Trophoblast cell (in vitro differentiated cells and primary cell): ENCODE measurements at regions not wholly inside any gene's neighbourhood (a gene's known extent, or its start where the extent isn't known, plus 50 kb on each side); places are given as distances from the start of the nearest gene placed in this dataset.

Source experiments
- DNase-seq, 2 donors: peaks; one replicate each; pipeline ENCODE4 v3.0.0-alpha.2; 2016
- H2AFZ ChIP-seq: 2 replicates; pipeline ENCODE4 v1.6.1; 2013; ENCODE audit warnings: low read length, moderate library complexity, mild to moderate bottlenecking; ENCODE audit not compliant: insufficient read depth, poor library complexity
- H2AK5ac ChIP-seq: 2 replicates; pipeline ENCODE4 v1.6.1; 2013; ENCODE audit warnings: mild to moderate bottlenecking, low read length
- H2BK120ac ChIP-seq: 2 replicates; pipeline ENCODE4 v1.6.1; 2013; ENCODE audit warnings: low read length, mild to moderate bottlenecking, moderate library complexity; ENCODE audit not compliant: insufficient read depth, poor library complexity
- H2BK12ac ChIP-seq: 2 replicates; pipeline ENCODE4 v1.6.1; 2013; ENCODE audit warnings: mild to moderate bottlenecking, low read length, moderate library complexity
- H2BK5ac ChIP-seq: 2 replicates; pipeline ENCODE4 v1.6.1; 2013; ENCODE audit warnings: low read length, low read depth, moderate library complexity, mild to moderate bottlenecking; ENCODE audit not compliant: poor library complexity
- H3K14ac ChIP-seq: 2 replicates; pipeline ENCODE4 v1.6.1; 2013; ENCODE audit warnings: mild to moderate bottlenecking, low read length
- H3K18ac ChIP-seq: 2 replicates; pipeline ENCODE4 v1.6.1; 2013; ENCODE audit warnings: mild to moderate bottlenecking, low read length
- H3K23ac ChIP-seq: 2 replicates; pipeline ENCODE4 v1.6.1; 2013; ENCODE audit warnings: low read length
- H3K27ac ChIP-seq: 2 replicates; pipeline ENCODE4 v1.5.1; 2013; ENCODE audit warnings: low read depth, mild to moderate bottlenecking, inconsistent platforms, low read length, moderate library complexity
- H3K27me3 ChIP-seq: 2 replicates; pipeline ENCODE4 v1.6.1; 2013; ENCODE audit warnings: inconsistent platforms, mild to moderate bottlenecking, low read length, moderate library complexity; ENCODE audit not compliant: insufficient read depth
- H3K36me3 ChIP-seq, 2 experiments: 1 replicate in 1 of 2; 2 replicates in 1 of 2; pipeline ENCODE4 v1.6.1; 2013; ENCODE audit warnings: low read length in 2 of 2, mild to moderate bottlenecking in 2 of 2, moderate library complexity in 1 of 2; ENCODE audit not compliant: insufficient read depth in 2 of 2, control insufficient read depth in 1 of 2
- H3K4ac ChIP-seq: 2 replicates; pipeline ENCODE4 v1.6.1; 2013; ENCODE audit warnings: low read depth, mild to moderate bottlenecking, low read length, moderate library complexity
- H3K4me1 ChIP-seq, 2 experiments: 1 replicate in 1 of 2; 2 replicates in 1 of 2; pipeline ENCODE4 v1.6.1; 2013; ENCODE audit warnings: low read length in 2 of 2, mild to moderate bottlenecking in 2 of 2, moderate library complexity in 1 of 2; ENCODE audit not compliant: insufficient read depth in 2 of 2, control insufficient read depth in 1 of 2
- H3K4me2 ChIP-seq: 2 replicates; pipeline ENCODE4 v1.6.1; 2013; ENCODE audit warnings: inconsistent platforms, mild to moderate bottlenecking, low read length, moderate library complexity
- H3K4me3 ChIP-seq: 2 replicates; pipeline ENCODE4 v1.5.1; 2013; ENCODE audit warnings: mild to moderate bottlenecking, low read depth, low read length, inconsistent platforms
- H3K79me1 ChIP-seq: one replicate; pipeline ENCODE4 v1.6.1; 2013; ENCODE audit warnings: low read length
- H3K79me2 ChIP-seq: 2 replicates; pipeline ENCODE4 v1.6.1; 2013; ENCODE audit warnings: low read length, mild to moderate bottlenecking; ENCODE audit not compliant: control insufficient read depth, insufficient read depth, poor library complexity
- H3K9ac ChIP-seq: 2 replicates; pipeline ENCODE4 v1.6.1; 2013; ENCODE audit warnings: mild to moderate bottlenecking, low read length
- H3K9me3 ChIP-seq: 2 replicates; pipeline ENCODE4 v1.6.1; 2013; ENCODE audit warnings: low read depth, mild to moderate bottlenecking, control low read depth, inconsistent platforms, low read length; ENCODE audit not compliant: insufficient read depth
- H4K12ac ChIP-seq: 2 replicates; pipeline ENCODE4 v1.6.1; 2013; ENCODE audit warnings: low read depth, mild to moderate bottlenecking, low read length, moderate library complexity
- H4K8ac ChIP-seq: 2 replicates; pipeline ENCODE4 v1.6.1; 2013; ENCODE audit warnings: low read depth, mild to moderate bottlenecking, low read length, moderate library complexity
- H4K91ac ChIP-seq: one replicate; pipeline ENCODE4 v1.6.1; 2013; ENCODE audit warnings: low read depth, mild to moderate bottlenecking, low read length, moderate library complexity
- WGBS: extraction: QIAGEN DNeasy Blood & Tissue Kit; methylation state at CpG from one replicate; pipeline ENCODE4 v1.1.7; 2013; ENCODE audit warnings: missing lambda C conversion rate; ENCODE audit not compliant: insufficient read length, insufficient coverage; ENCODE audit errors: extremely low coverage; 5-methylcytosine and 5-hydroxymethylcytosine counted together

DNA sequence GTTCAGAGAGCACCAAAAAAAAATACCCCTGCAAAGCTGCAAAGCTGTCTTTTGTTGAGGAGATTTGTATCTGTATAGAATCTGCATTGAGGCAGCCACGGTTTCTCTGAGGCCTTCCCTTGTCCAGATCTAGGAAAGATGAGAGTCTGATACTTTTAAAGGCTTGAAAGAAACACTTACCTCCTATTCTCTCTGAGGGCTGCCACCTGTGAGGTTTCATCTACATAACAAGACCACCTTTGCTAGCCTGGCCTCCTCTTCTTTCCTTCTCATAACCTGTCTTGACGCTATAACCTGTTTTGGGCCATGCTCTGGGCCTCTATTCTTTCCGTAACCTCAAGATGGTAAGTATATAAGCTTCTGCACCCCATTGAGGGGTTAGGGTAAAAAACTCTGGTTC is 779.6 kb upstream of the HTR2C start:
- no peak overlapping the region for H3K9ac ChIP-seq
- no peak overlapping the region for H4K8ac ChIP-seq
- no peak overlapping the region for H3K4ac ChIP-seq
- no peak for DNase-seq
- no peak overlapping the region for H2BK120ac ChIP-seq
- H3K36me3 ChIP-seq = no peaks in the 10 kb centered on the region
- H3K18ac ChIP-seq = no peak overlapping the region
- H3K4me3 ChIP-seq = no peak overlapping the region
- H3K79me2 ChIP-seq = no peaks in the 10 kb centered on the region
- no peaks in the 10 kb centered on the region for H3K27me3 ChIP-seq
- no peak overlapping the region for H3K14ac ChIP-seq
- H2BK12ac ChIP-seq = no peak overlapping the region
- no peak overlapping the region for H4K12ac ChIP-seq
- H2AFZ ChIP-seq = no peak overlapping the region
- no peak overlapping the region for H2AK5ac ChIP-seq
- no peaks in the 10 kb centered on the region for H3K9me3 ChIP-seq
- H3K23ac ChIP-seq = no peak overlapping the region
- H3K4me1 ChIP-seq = peaks cover 0 to 2% of the 10 kb centered on the region in 2 experiments
- no CpG with 5 or more reads among the region's 3 CpGs for WGBS
- no peak overlapping the region for H3K4me2 ChIP-seq
- H4K91ac ChIP-seq = no peak overlapping the region
- peak overlapping the region; percentile 63 for H2BK5ac ChIP-seq
- H3K27ac ChIP-seq = no peak overlapping the region
- H3K79me1 ChIP-seq = no peaks in the 10 kb centered on the region

DNA sequence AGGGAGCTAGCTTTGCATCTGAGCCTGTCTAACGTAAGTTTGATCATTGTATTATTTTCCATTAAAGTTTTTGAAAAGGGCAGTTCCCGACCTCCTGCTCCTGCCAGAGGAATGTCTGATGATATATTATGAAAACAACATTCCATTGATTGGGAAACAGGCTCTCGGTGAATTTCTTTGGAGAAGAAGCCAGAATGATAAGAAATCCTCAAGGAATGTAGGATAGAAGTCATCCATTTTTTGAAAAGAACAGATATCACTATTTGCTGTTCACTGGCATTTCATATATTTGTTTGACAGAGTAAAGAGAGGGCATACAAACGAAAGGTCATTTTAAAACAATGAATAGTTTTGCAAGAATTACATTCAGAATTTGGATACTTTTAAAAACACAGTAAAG is 781.0 kb upstream of the HTR2C start:
- no peak overlapping the region for H2BK12ac ChIP-seq
- H3K27ac ChIP-seq = no peak overlapping the region
- no peak overlapping the region for H3K4ac ChIP-seq
- no peaks in the 10 kb centered on the region for H3K9me3 ChIP-seq
- no peak overlapping the region for H3K4me2 ChIP-seq
- H4K91ac ChIP-seq = no peak overlapping the region
- H3K14ac ChIP-seq = no peak overlapping the region
- no peak overlapping the region for H2BK120ac ChIP-seq
- H3K4me1 ChIP-seq = peaks cover 0 to 2% of the 10 kb centered on the region in 2 experiments
- no CpG with 5 or more reads among the region's 4 CpGs for WGBS
- H2AK5ac ChIP-seq = no peak overlapping the region
- no peak overlapping the region for H3K18ac ChIP-seq
- no peak overlapping the region for H4K8ac ChIP-seq
- H3K23ac ChIP-seq = no peak overlapping the region
- no peak overlapping the region for H2BK5ac ChIP-seq
- no peaks in the 10 kb centered on the region for H3K79me1 ChIP-seq
- H3K27me3 ChIP-seq = no peaks in the 10 kb centered on the region
- no peaks in the 10 kb centered on the region for H3K36me3 ChIP-seq
- H3K4me3 ChIP-seq = no peak overlapping the region
- H4K12ac ChIP-seq = no peak overlapping the region
- DNase-seq = peak; percentile 1 to 83
- H3K9ac ChIP-seq = no peak overlapping the region
- H3K79me2 ChIP-seq = no peaks in the 10 kb centered on the region
- H2AFZ ChIP-seq = no peak overlapping the region

DNA sequence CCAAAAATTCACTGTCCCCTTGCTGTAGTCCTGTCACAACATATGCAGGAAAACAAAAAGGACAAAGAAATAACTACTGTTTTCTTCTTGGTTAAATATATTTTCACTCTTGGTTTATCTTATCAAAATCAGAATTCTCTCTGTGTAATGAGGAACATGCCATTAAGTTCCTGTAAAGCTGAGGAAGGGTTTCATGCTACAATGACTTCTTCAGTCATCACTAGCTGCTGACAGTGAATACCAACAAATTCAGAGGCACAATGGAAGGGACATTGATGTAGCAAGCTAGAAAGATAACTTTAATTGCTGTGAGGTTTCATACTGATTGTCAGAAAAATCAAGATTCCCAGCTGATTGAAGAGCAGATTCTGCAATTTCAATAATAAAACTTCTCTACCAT is 782.9 kb upstream of the HTR2C start:
- Histone ChIP-seq H4K91ac (no peak overlapping the region), H3K23ac (no peak overlapping the region), H3K18ac (no peak overlapping the region), H3K27me3 (no peaks in the 10 kb centered on the region), H2BK5ac (no peak overlapping the region), H2BK120ac (no peak overlapping the region), H3K4me2 (no peak overlapping the region), H3K4ac (no peak overlapping the region), H3K79me2 (no peaks in the 10 kb centered on the region), H3K4me1 (peaks cover 0 to 2% of the 10 kb centered on the region in 2 experiments), H3K4me3 (no peak overlapping the region), H3K27ac (no peak overlapping the region), H2AFZ (no peak overlapping the region), H2BK12ac (no peak overlapping the region), H3K14ac (no peak overlapping the region), H3K9ac (no peak overlapping the region), H4K12ac (no peak overlapping the region), H3K79me1 (peaks cover 2% of the 10 kb centered on the region), H3K9me3 (no peaks in the 10 kb centered on the region), H3K36me3 (no peaks in the 10 kb centered on the region), H2AK5ac (no peak overlapping the region), H4K8ac (no peak overlapping the region)
- peak in 1 of 2 donors; percentile 33 for DNase-seq

DNA sequence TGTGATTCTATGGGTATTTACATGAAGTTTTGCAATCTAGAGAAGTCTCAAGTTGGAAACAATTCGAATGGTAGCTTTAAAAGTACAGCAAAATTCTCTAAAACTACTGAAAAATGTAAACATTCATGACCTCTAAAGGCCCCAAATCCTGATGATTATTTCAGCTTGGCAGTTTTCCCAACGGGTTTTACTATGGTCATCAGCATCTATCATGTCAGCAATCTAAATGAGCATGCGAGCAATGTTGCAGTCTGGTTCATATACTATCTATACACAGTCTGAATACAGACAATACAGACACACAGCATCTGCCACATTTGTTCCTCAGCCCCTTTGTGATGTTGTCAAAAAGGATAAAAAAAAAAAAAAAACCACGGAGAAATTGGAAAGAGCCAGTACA is 790.3 kb upstream of the HTR2C start:
- no peak overlapping the region for H2BK120ac ChIP-seq
- H3K27me3 ChIP-seq = no peaks in the 10 kb centered on the region
- H2BK12ac ChIP-seq = no peak overlapping the region
- no peak overlapping the region for H2AK5ac ChIP-seq
- H4K12ac ChIP-seq = no peak overlapping the region
- no peaks in the 10 kb centered on the region for H3K36me3 ChIP-seq
- no peak overlapping the region for H4K91ac ChIP-seq
- peaks cover 7% of the 10 kb centered on the region for H3K79me1 ChIP-seq
- H3K4ac ChIP-seq = no peak overlapping the region
- H2AFZ ChIP-seq = no peak overlapping the region
- H3K4me1 ChIP-seq = peaks cover 0 to 3% of the 10 kb centered on the region in 2 experiments
- no peaks in the 10 kb centered on the region for H3K9me3 ChIP-seq
- no peak overlapping the region for H4K8ac ChIP-seq
- H3K79me2 ChIP-seq = no peaks in the 10 kb centered on the region
- H3K23ac ChIP-seq = no peak overlapping the region
- H2BK5ac ChIP-seq = no peak overlapping the region
- no peak overlapping the region for H3K14ac ChIP-seq
- H3K27ac ChIP-seq = no peak overlapping the region
- no peak for DNase-seq
- H3K4me3 ChIP-seq = no peak overlapping the region
- no CpG with 5 or more reads among the region's 4 CpGs for WGBS
- no peak overlapping the region for H3K9ac ChIP-seq
- H3K18ac ChIP-seq = no peak overlapping the region
- H3K4me2 ChIP-seq = no peak overlapping the region
